ENCODE measurements at regions not wholly inside any gene's neighbourhood (a gene's known extent, or its start where the extent isn't known, plus 50 kb on each side); places are given as distances from the start of the nearest gene placed in this dataset.

DNA sequence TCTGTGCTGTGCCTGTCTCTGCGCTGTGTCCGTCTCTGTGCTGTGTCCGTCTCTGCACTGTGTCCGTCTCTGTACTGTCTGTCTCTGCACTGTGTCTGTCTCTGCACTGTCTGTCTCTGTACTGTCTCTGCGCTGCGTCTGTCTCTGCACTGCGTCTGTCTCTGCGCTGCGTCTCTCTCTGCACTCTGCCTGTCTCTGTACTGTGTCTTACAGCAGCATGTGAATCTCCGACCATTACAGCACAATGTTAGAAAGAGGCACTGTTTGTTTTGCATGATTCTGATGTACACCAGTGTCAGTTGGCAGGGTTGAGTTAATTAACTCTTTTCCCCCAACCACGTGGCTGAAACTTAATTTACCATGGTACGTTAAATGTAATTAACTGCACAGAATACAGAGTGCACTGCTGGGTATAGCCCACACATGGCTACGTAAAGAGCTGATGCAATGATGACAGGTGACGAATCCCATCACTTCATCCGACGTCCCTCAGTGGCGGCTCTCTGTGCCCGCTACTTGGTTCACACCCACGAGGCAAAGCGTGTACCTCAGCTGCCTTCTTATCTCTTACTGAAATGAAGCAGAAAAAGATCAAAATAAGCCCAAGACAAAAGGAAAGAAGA is 127.7 kb upstream of the SFSWAP start (continued):
- TF ChIP-seq CEBPG (CRISPR knock-in tag; IDR thresholded peaks at IDR 0.05) (peak; percentile 64), CEBPG (tag; conservative IDR thresholded peaks at IDR 0.05 in 1 of 2, IDR thresholded peaks at IDR 0.05 in 1 of 2) (peak; percentile 53 to 86; a peak in 3 of 4 replicates), L3MBTL2 (IDR thresholded peaks at IDR 0.05) (peak; percentile 88), MYC (IDR thresholded peaks at IDR 0.05; ENCODE audit: low read depth, low read length) (peak; percentile 54; the same call in 1 of the 2 replicates), MYC (CRISPR knock-in tag; IDR thresholded peaks at IDR 0.05; ENCODE audit: borderline replicate concordance, low read depth) (no peak), SMAD3 (CRISPR knock-in tag; conservative IDR thresholded peaks at IDR 0.05) (no peak), EP400 (IDR thresholded peaks at IDR 0.05) (peak; percentile 27; the same call in 1 of the 2 replicates)
- TF ChIP-seq, protein P1, sequence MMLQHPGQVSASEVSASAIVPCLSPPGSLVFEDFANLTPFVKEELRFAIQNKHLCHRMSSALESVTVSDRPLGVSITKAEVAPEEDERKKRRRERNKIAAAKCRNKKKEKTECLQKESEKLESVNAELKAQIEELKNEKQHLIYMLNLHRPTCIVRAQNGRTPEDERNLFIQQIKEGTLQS (IDR thresholded peaks at IDR 0.05): peak; percentile 73
- TF ChIP-seq, protein P1 (CRISPR knock-in tag; conservative IDR thresholded peaks at IDR 0.05): no peak
- TF ChIP-seq, protein P2, sequence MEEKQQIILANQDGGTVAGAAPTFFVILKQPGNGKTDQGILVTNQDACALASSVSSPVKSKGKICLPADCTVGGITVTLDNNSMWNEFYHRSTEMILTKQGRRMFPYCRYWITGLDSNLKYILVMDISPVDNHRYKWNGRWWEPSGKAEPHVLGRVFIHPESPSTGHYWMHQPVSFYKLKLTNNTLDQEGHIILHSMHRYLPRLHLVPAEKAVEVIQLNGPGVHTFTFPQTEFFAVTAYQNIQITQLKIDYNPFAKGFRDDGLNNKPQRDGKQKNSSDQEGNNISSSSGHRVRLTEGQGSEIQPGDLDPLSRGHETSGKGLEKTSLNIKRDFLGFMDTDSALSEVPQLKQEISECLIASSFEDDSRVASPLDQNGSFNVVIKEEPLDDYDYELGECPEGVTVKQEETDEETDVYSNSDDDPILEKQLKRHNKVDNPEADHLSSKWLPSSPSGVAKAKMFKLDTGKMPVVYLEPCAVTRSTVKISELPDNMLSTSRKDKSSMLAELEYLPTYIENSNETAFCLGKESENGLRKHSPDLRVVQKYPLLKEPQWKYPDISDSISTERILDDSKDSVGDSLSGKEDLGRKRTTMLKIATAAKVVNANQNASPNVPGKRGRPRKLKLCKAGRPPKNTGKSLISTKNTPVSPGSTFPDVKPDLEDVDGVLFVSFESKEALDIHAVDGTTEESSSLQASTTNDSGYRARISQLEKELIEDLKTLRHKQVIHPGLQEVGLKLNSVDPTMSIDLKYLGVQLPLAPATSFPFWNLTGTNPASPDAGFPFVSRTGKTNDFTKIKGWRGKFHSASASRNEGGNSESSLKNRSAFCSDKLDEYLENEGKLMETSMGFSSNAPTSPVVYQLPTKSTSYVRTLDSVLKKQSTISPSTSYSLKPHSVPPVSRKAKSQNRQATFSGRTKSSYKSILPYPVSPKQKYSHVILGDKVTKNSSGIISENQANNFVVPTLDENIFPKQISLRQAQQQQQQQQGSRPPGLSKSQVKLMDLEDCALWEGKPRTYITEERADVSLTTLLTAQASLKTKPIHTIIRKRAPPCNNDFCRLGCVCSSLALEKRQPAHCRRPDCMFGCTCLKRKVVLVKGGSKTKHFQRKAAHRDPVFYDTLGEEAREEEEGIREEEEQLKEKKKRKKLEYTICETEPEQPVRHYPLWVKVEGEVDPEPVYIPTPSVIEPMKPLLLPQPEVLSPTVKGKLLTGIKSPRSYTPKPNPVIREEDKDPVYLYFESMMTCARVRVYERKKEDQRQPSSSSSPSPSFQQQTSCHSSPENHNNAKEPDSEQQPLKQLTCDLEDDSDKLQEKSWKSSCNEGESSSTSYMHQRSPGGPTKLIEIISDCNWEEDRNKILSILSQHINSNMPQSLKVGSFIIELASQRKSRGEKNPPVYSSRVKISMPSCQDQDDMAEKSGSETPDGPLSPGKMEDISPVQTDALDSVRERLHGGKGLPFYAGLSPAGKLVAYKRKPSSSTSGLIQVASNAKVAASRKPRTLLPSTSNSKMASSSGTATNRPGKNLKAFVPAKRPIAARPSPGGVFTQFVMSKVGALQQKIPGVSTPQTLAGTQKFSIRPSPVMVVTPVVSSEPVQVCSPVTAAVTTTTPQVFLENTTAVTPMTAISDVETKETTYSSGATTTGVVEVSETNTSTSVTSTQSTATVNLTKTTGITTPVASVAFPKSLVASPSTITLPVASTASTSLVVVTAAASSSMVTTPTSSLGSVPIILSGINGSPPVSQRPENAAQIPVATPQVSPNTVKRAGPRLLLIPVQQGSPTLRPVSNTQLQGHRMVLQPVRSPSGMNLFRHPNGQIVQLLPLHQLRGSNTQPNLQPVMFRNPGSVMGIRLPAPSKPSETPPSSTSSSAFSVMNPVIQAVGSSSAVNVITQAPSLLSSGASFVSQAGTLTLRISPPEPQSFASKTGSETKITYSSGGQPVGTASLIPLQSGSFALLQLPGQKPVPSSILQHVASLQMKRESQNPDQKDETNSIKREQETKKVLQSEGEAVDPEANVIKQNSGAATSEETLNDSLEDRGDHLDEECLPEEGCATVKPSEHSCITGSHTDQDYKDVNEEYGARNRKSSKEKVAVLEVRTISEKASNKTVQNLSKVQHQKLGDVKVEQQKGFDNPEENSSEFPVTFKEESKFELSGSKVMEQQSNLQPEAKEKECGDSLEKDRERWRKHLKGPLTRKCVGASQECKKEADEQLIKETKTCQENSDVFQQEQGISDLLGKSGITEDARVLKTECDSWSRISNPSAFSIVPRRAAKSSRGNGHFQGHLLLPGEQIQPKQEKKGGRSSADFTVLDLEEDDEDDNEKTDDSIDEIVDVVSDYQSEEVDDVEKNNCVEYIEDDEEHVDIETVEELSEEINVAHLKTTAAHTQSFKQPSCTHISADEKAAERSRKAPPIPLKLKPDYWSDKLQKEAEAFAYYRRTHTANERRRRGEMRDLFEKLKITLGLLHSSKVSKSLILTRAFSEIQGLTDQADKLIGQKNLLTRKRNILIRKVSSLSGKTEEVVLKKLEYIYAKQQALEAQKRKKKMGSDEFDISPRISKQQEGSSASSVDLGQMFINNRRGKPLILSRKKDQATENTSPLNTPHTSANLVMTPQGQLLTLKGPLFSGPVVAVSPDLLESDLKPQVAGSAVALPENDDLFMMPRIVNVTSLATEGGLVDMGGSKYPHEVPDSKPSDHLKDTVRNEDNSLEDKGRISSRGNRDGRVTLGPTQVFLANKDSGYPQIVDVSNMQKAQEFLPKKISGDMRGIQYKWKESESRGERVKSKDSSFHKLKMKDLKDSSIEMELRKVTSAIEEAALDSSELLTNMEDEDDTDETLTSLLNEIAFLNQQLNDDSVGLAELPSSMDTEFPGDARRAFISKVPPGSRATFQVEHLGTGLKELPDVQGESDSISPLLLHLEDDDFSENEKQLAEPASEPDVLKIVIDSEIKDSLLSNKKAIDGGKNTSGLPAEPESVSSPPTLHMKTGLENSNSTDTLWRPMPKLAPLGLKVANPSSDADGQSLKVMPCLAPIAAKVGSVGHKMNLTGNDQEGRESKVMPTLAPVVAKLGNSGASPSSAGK (IDR thresholded peaks at IDR 0.05): peak; percentile 72
- TF ChIP-seq, protein P3, sequence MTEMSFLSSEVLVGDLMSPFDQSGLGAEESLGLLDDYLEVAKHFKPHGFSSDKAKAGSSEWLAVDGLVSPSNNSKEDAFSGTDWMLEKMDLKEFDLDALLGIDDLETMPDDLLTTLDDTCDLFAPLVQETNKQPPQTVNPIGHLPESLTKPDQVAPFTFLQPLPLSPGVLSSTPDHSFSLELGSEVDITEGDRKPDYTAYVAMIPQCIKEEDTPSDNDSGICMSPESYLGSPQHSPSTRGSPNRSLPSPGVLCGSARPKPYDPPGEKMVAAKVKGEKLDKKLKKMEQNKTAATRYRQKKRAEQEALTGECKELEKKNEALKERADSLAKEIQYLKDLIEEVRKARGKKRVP (CRISPR knock-in tag; IDR thresholded peaks at IDR 0.05): peak; percentile 62
